HCT116 (cell line): ENCODE measurements at regions not wholly inside any gene's neighbourhood (a gene's known extent, or its start where the extent isn't known, plus 50 kb on each side); places are given as distances from the start of the nearest gene placed in this dataset.

Experiments used
- ATAC-seq: fragments of 200-7000 bp; cut with Tn5 transposase; 2 replicates; pipeline ENCODE4 v1.9.1; 2020; ENCODE audit warnings: mild to moderate bottlenecking, moderate library complexity
- BruUV-seq: library from RNA; stranded (reverse); fragments of 400-500 nt; replicated peaks from 2 replicates; lab custom pipeline; 2021; lab: Mats Ljungman, UMichigan
- CTCF ChIA-PET: fragments of 300-600 bp; sonication (Branson Sonifier 250); formaldehyde crosslinking; loops from one replicate; lab custom pipeline; 2021; ENCODE audit warnings: antibody characterized with exemption; lab: Charles Lee
- POLR2A ChIA-PET: fragments of 300-600, 350-600 bp; sonication (Branson Sonifier 250); formaldehyde crosslinking; loops from one replicate; lab custom pipeline; 2021; ENCODE audit warnings: antibody characterized with exemption; lab: Charles Lee
- RAD21 ChIA-PET, 2 experiments: fragments of 300-600 bp; sonication (Branson Sonifier 250); formaldehyde crosslinking; loops; one replicate each; lab custom pipeline; 2023; ENCODE audit warnings: low total read pairs in 2 of 2; ENCODE audit not compliant: uncharacterized antibody in 2 of 2, unreplicated experiment in 2 of 2, low non-redundant PET in 1 of 2; lab: Charles Lee
- DNase-seq: peaks from one replicate; pipeline ENCODE4 v3.0.0-alpha.2; 2010; ENCODE audit warnings: low read depth, low spot score
- H2AFZ ChIP-seq: fragments of 200-600 bp; shearing (Covaris generic), sonication (generic); 2 replicates; pipeline ENCODE4 v1.6.1; 2017; ENCODE audit warnings: low read depth, mixed run types, mixed read lengths, antibody characterized with exemption, low read length; ENCODE audit not compliant: poor library complexity, severe bottlenecking
- H3K27ac ChIP-seq: 2 replicates; pipeline ENCODE4 v1.5.1; 2012; ENCODE audit warnings: low read depth, low read length
- H3K27me3 ChIP-seq: fragments of 200-600 bp; sonication (generic); 2 replicates; pipeline ENCODE4 v1.6.1; 2016; ENCODE audit warnings: mixed run types, low read length, mixed read lengths; ENCODE audit not compliant: insufficient read depth
- H3K36me3 ChIP-seq, 2 experiments: fragments of 200-500 bp in 1 of 2; fragments of 200-600 bp in 1 of 2; sonication (Bioruptor generic) in 1 of 2; sonication (generic) in 1 of 2; 2 replicates each; pipeline versions ENCODE4 v1.5.1 to v1.6.1; 2014 to 2016; ENCODE audit warnings: low read length in 2 of 2, inconsistent platforms in 1 of 2, mixed read lengths in 1 of 2, mixed run types in 1 of 2; ENCODE audit not compliant: insufficient read depth in 2 of 2, control insufficient read depth in 1 of 2
- H3K4me1 ChIP-seq, 2 experiments: fragments of 200-600 bp in 1 of 2; sonication (generic) in 1 of 2; 2 replicates each; pipeline versions ENCODE4 v1.5.1 to v1.6.1; 2012 to 2017; ENCODE audit warnings: low read length in 2 of 2, inconsistent platforms in 1 of 2, mild to moderate bottlenecking in 1 of 2, mixed read lengths in 1 of 2, mixed run types in 1 of 2, moderate library complexity in 1 of 2; ENCODE audit not compliant: insufficient read depth in 2 of 2, control insufficient read depth in 1 of 2
- H3K4me2 ChIP-seq: fragments of 200-600 bp; sonication (generic); 2 replicates; pipeline ENCODE4 v1.6.1; 2017; ENCODE audit warnings: mixed run types, low read length, mixed read lengths
- H3K4me3 ChIP-seq, 2 experiments: fragments of 200-600 bp in 1 of 2; sonication (generic) in 1 of 2; replicated peaks in 1 of 2; 2 replicates each; pipeline ENCODE4 v1.5.1; 2011 to 2016; ENCODE audit warnings: low read length in 2 of 2, control low read depth in 1 of 2, low read depth in 1 of 2, mild to moderate bottlenecking in 1 of 2, mixed read lengths in 1 of 2, mixed run types in 1 of 2
- H3K79me2 ChIP-seq: fragments of 200-600 bp; sonication (generic); 2 replicates; pipeline ENCODE4 v1.6.1; 2017; ENCODE audit warnings: mild to moderate bottlenecking, mixed run types, low read length, moderate library complexity, mixed read lengths; ENCODE audit not compliant: insufficient read depth
- H3K9ac ChIP-seq: fragments of 200-600 bp; sonication (generic); 2 replicates; pipeline ENCODE4 v1.6.1; 2016; ENCODE audit warnings: low read length, mixed read lengths
- H3K9me2 ChIP-seq: fragments of 200-600 bp; sonication (generic), shearing (Covaris generic); 2 replicates; pipeline ENCODE4 v1.6.1; 2017; ENCODE audit warnings: mixed run types, mild to moderate bottlenecking, moderate library complexity; ENCODE audit not compliant: insufficient read depth
- H3K9me3 ChIP-seq, 2 experiments: fragments of 200-500 bp in 1 of 2; fragments of 200-600 bp in 1 of 2; sonication (Bioruptor generic) in 1 of 2; sonication (generic) in 1 of 2; 2 replicates each; pipeline ENCODE4 v1.6.1; 2014 to 2017; ENCODE audit warnings: low read length in 2 of 2, mixed read lengths in 2 of 2, inconsistent platforms in 1 of 2, low read depth in 1 of 2, mild to moderate bottlenecking in 1 of 2, mixed run types in 1 of 2, moderate library complexity in 1 of 2; ENCODE audit not compliant: control insufficient read depth in 1 of 2, insufficient read depth in 1 of 2
- H4K20me1 ChIP-seq: fragments of 200-600 bp; sonication (generic), shearing (Covaris generic); 2 replicates; pipeline ENCODE4 v1.6.1; 2017; ENCODE audit warnings: mixed run types, mild to moderate bottlenecking, moderate library complexity; ENCODE audit not compliant: insufficient read depth
- ATF3 ChIP-seq: IDR thresholded peaks from 2 replicates; pipeline ENCODE4 v1.6.1; 2012
- CBX3 ChIP-seq: IDR thresholded peaks from 2 replicates; pipeline ENCODE4 v1.6.1; 2012; ENCODE audit warnings: low read depth
- CEBPB ChIP-seq: IDR thresholded peaks from 2 replicates; pipeline ENCODE4 v1.6.1; 2012; ENCODE audit warnings: low read depth
- EGR1 ChIP-seq: IDR thresholded peaks from 2 replicates; pipeline ENCODE4 v1.6.1; 2012; ENCODE audit warnings: low read depth
- ELF1 ChIP-seq: IDR thresholded peaks from 2 replicates; pipeline ENCODE4 v1.6.1; 2012; ENCODE audit warnings: low read depth, borderline replicate concordance
- EZH2phosphoT487 ChIP-seq: fragments of 200-600 bp; IDR thresholded peaks from 2 replicates; pipeline ENCODE4 v1.6.1; 2018; ENCODE audit warnings: antibody characterized with exemption, borderline replicate concordance
- FOSL1 ChIP-seq: IDR thresholded peaks from 2 replicates; pipeline ENCODE4 v1.6.1; 2012; ENCODE audit warnings: low read depth
- POLR2A ChIP-seq: IDR thresholded peaks from 2 replicates; pipeline ENCODE4 v1.7.0; 2011; ENCODE audit warnings: borderline replicate concordance; ENCODE audit not compliant: insufficient read depth, insufficient read length; ENCODE audit errors: extremely low read depth
- POLR2AphosphoS5 ChIP-seq: IDR thresholded peaks from 2 replicates; pipeline ENCODE4 v1.6.1; 2011; ENCODE audit warnings: mild to moderate bottlenecking, low read depth, low read length, moderate library complexity
- RAD21 ChIP-seq: IDR thresholded peaks from 2 replicates; pipeline ENCODE4 v1.6.1; 2012; ENCODE audit warnings: low read depth, mild to moderate bottlenecking
- SIN3A ChIP-seq: IDR thresholded peaks from 2 replicates; pipeline ENCODE4 v1.6.1; 2012; ENCODE audit warnings: low read depth
- SP1 ChIP-seq: IDR thresholded peaks from 2 replicates; pipeline ENCODE4 v1.6.1; 2012; ENCODE audit warnings: low read depth
- SRF ChIP-seq: IDR thresholded peaks from 2 replicates; pipeline ENCODE4 v1.6.1; 2012; ENCODE audit warnings: low read depth
- TCF7L2 ChIP-seq: IDR thresholded peaks from 2 replicates; pipeline ENCODE4 v1.7.0; 2011; ENCODE audit warnings: borderline replicate concordance, inconsistent platforms; ENCODE audit not compliant: insufficient read depth, insufficient read length; ENCODE audit errors: extremely low read depth
- YY1 ChIP-seq: IDR thresholded peaks from 2 replicates; pipeline ENCODE4 v1.6.1; 2011; ENCODE audit warnings: low read length, low read depth, moderate library complexity, mild to moderate bottlenecking; ENCODE audit not compliant: insufficient replicate concordance; ENCODE audit errors: extremely low read depth
- ZNF274 ChIP-seq: fragments of 200-500 bp; sonication (Bioruptor generic); IDR thresholded peaks from 2 replicates; pipeline ENCODE4 v1.6.1; 2014; ENCODE audit warnings: mild to moderate bottlenecking, low read depth, low read length, inconsistent platforms
- intact Hi-C: fragments of 100-400 bp; cut with micrococcal nuclease; formaldehyde crosslinking; loops from 2 replicates; pipeline ENCODE4 v1.10.0; 2022
- TF ChIP-seq, protein P1 (sequence below): IDR thresholded peaks from 2 replicates; pipeline ENCODE4 v1.6.1; 2012
- TF ChIP-seq, protein P2 (sequence below): IDR thresholded peaks from 2 replicates; pipeline ENCODE4 v1.6.1; 2012; ENCODE audit warnings: low read depth

GRCh38 chr2:122129399-122129798, 373.9 kb downstream of the TSN start:
- no peak overlapping the region for H3K4me3 ChIP-seq
- no peaks in the 10 kb centered on the region for H4K20me1 ChIP-seq
- H3K79me2 ChIP-seq = no peaks in the 10 kb centered on the region
- H2AFZ ChIP-seq = no peak overlapping the region
- no peaks in the 10 kb centered on the region for H3K4me1 ChIP-seq
- no peaks in the 10 kb centered on the region for H3K9me2 ChIP-seq
- TF ChIP-seq ATF3 (no peak), SIN3A (no peak), EZH2phosphoT487 (no peak), CBX3 (no peak), SP1 (no peak)
- TF ChIP-seq, protein P1, sequence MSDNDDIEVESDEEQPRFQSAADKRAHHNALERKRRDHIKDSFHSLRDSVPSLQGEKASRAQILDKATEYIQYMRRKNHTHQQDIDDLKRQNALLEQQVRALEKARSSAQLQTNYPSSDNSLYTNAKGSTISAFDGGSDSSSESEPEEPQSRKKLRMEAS = no peak
- H3K9me3 ChIP-seq = peaks cover 0 to 4% of the 10 kb centered on the region in 2 experiments; a peak in 1 of 4 replicates
- peaks cover 4% of the 10 kb centered on the region; the same call in 1 of the 2 replicates for H3K27me3 ChIP-seq
- no peak for DNase-seq
- H3K4me2 ChIP-seq = no peak overlapping the region
- H3K9ac ChIP-seq = no peak overlapping the region
- BruUV-seq = no TSS peak
- RAD21 ChIA-PET = no interaction called here
- H3K27ac ChIP-seq = no peak overlapping the region
- POLR2A ChIA-PET = no interaction called here
- intact Hi-C loops = no loop called here
- CTCF ChIA-PET = no interaction called here
- ATAC-seq = no peak
- H3K36me3 ChIP-seq = no peaks in the 10 kb centered on the region

- BruUV-seq = no TSS peak
- intact Hi-C loops = no loop called here
- TF ChIP-seq POLR2AphosphoS5 (no peak), ZNF274 (no peak), ELF1 (no peak), RAD21 (no peak), YY1 (no peak), EGR1 (no peak), POLR2A (no peak), CEBPB (no peak), TCF7L2 (no peak), CBX3 (no peak), SRF (no peak), FOSL1 (no peak), SIN3A (no peak)
- TF ChIP-seq, protein P2, sequence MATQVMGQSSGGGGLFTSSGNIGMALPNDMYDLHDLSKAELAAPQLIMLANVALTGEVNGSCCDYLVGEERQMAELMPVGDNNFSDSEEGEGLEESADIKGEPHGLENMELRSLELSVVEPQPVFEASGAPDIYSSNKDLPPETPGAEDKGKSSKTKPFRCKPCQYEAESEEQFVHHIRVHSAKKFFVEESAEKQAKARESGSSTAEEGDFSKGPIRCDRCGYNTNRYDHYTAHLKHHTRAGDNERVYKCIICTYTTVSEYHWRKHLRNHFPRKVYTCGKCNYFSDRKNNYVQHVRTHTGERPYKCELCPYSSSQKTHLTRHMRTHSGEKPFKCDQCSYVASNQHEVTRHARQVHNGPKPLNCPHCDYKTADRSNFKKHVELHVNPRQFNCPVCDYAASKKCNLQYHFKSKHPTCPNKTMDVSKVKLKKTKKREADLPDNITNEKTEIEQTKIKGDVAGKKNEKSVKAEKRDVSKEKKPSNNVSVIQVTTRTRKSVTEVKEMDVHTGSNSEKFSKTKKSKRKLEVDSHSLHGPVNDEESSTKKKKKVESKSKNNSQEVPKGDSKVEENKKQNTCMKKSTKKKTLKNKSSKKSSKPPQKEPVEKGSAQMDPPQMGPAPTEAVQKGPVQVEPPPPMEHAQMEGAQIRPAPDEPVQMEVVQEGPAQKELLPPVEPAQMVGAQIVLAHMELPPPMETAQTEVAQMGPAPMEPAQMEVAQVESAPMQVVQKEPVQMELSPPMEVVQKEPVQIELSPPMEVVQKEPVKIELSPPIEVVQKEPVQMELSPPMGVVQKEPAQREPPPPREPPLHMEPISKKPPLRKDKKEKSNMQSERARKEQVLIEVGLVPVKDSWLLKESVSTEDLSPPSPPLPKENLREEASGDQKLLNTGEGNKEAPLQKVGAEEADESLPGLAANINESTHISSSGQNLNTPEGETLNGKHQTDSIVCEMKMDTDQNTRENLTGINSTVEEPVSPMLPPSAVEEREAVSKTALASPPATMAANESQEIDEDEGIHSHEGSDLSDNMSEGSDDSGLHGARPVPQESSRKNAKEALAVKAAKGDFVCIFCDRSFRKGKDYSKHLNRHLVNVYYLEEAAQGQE = no peak
Observed at GRCh38 chr2:122132147-122132691, 376.8 kb downstream of the TSN start.

More at GRCh38 chr2:122132147-122132691, 376.8 kb downstream of the TSN start:
- no peaks in the 10 kb centered on the region for H3K27me3 ChIP-seq
- ChIA-PET POLR2A (no interaction called here), RAD21 (no interaction called here), CTCF (interaction anchor here (1.3 kb wide), 1 partner anchor 321 kb away, joined by 3 read pairs; no protein-coding TSS in a partner anchor)
- no peaks in the 10 kb centered on the region for H3K4me1 ChIP-seq
- ATAC-seq (no peak), DNase-seq (no peak)
- no peaks in the 10 kb centered on the region for H3K36me3 ChIP-seq
- no peak overlapping the region for H3K9ac ChIP-seq
- no peaks in the 10 kb centered on the region for H4K20me1 ChIP-seq
- H3K9me2 ChIP-seq = no peaks in the 10 kb centered on the region
- H3K4me3 ChIP-seq = no peak overlapping the region
- peaks cover 0 to 4% of the 10 kb centered on the region in 2 experiments; a peak in 1 of 4 replicates for H3K9me3 ChIP-seq
- no peak overlapping the region for H3K27ac ChIP-seq
- H2AFZ ChIP-seq = no peak overlapping the region
- H3K79me2 ChIP-seq = no peaks in the 10 kb centered on the region
- H3K4me2 ChIP-seq = no peak overlapping the region
